ENCODE measurements at regions not wholly inside any gene's neighbourhood (a gene's known extent, or its start where the extent isn't known, plus 50 kb on each side); places are given as distances from the start of the nearest gene placed in this dataset.

DNA sequence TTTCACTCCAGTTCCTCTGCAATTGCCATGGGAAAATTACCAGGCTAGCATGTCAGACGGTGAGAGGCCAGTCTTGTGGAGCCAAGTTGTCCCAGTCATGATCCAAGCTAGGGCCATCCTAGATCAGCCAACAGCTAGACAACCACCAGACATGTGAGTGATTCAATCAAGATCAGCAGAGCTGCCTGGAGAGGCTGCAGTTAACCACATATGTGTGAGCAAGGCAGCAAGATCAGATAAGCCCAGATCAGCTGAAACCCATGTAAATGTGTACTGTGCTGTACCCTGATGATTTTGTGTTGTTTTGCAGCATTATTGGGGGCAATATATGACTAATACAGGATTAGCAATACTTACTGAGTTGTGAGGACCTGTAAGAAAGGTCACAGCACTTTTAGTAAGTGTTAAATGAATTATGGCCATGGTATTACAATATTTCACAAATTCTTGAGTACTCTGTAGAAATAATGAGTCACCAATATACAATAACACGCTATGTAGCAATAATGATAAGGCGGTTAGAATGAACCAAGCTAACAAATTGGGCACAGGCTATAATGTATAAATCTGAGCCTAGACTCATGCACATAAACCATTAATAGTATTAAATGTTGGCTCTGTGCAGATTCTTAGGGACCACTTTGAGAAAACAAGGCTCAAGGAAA lies 91.4 kb downstream of the SUDS3 start:
- no peaks in the 10 kb centered on the region for H3K4me1 ChIP-seq
- H3K36me3 ChIP-seq: no peaks in the 10 kb centered on the region
- no peak overlapping the region for H3K27ac ChIP-seq
- ATAC-seq (no peak), DNase-seq (no peak)
- peaks cover 0 to 9% (median 0%) of the 10 kb centered on the region in 11 donors for H3K9me3 ChIP-seq
- intact Hi-C loops (cut with DNase I): no loop called here
- H3K27me3 ChIP-seq: no peaks in the 10 kb centered on the region
- no peak overlapping the region for H3K4me3 ChIP-seq
- WGBS, 2 donors: 81 to 86% methylated on average over 3 of the region's 3 CpGs
- TF ChIP-seq CTCF (IDR thresholded peaks at IDR 0.05): no peak

DNA sequence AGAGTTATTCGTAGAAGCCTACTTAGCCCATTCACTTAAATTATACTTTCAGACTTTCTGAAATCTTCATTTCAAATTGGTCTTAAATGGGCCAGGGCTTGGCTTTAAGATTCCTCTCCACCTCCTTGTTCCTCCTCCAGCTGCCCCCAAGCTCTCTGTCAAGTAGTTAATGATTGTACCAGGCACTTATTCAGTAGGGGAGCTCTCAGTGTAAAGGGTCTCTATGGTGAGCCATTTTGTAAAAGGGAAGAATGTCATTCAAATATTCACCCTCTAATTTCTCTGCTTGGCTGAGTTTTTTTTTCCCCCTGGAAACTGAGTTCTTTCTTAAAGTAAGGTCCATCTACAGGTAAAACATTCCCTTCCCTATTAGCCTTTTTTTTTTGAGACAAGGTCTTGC lies 96.6 kb downstream of the SUDS3 start:
- H3K27ac ChIP-seq: no peak overlapping the region
- 87 to 90% methylated on average over 1 of the region's 1 CpG for WGBS, 2 donors
- no peak overlapping the region for H3K4me3 ChIP-seq
- intact Hi-C loops (cut with DNase I): no loop called here
- no peaks in the 10 kb centered on the region for H3K27me3 ChIP-seq
- TF ChIP-seq CTCF (IDR thresholded peaks at IDR 0.05): no peak
- ATAC-seq (no peak), DNase-seq (no peak)
- peaks cover 0 to 9% (median 0%) of the 10 kb centered on the region in 11 donors for H3K9me3 ChIP-seq
- H3K4me1 ChIP-seq: no peaks in the 10 kb centered on the region
- H3K36me3 ChIP-seq: no peaks in the 10 kb centered on the region

DNA sequence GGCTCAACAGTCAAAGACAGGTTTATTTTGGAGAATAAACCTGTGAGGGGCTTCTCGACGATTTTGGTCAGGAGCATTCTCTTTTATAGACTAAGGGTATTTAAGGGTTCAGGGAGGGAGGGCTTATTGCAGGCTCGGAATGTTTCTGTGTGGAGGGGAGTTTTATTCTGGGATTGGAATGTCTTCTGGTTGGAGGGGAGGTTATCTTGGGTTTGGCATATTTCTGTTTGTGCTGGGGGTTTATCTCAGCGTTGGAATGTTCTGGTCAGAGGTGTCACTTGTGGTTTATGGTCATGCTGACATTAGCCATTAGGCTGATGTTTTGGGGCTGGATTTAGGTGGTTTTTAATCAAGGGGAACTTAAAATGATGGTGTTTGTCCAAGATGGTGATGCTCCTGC lies 103.9 kb downstream of the SUDS3 start:
- intact Hi-C loops (cut with DNase I): no loop called here
- Histone ChIP-seq H3K4me3 (no peak overlapping the region), H3K27me3 (no peaks in the 10 kb centered on the region), H3K36me3 (no peaks in the 10 kb centered on the region), H3K4me1 (peaks cover 0 to 7% (median 0%) of the 10 kb centered on the region in 9 donors), H3K9me3 (peaks cover 0 to 5% (median 0%) of the 10 kb centered on the region in 11 donors), H3K27ac (peak overlapping the region in 1 of 10 donors; percentile 50)
- no peak for DNase-seq
- ATAC-seq: peak in 3 of 8 donors; percentile 27 to 82 (median 70)
- 37 to 47% methylated on average over 4 of the region's 4 CpGs for WGBS, 2 donors
- no peak for TF ChIP-seq CTCF (IDR thresholded peaks at IDR 0.05)

DNA sequence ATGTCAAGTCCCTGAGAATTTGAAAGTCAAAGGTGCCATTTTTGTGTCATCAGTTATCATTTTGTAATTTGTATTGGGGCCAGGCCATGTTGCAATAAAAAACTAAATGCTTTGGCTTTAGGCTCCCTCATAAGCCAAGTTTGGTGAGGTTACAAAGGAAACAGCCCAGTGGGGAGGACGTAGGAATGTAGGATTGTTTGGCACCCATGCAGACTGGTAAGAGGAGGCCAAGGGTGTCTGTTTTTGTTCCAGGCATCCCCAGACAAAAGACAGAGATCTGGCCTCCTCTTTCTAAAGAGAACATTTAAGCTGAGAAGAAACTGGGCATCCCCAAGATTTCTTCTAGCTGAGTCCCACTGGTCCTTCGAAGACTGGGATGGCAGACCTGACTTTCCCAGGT lies 111.7 kb downstream of the SUDS3 start:
- Histone ChIP-seq H3K27me3 (no peaks in the 10 kb centered on the region), H3K4me1 (no peaks in the 10 kb centered on the region), H3K36me3 (no peaks in the 10 kb centered on the region), H3K27ac (no peak overlapping the region), H3K9me3 (peaks cover 0 to 15% (median 0%) of the 10 kb centered on the region in 11 donors), H3K4me3 (no peak overlapping the region)
- intact Hi-C loops (cut with DNase I): no loop called here
- DNase-seq (no peak), ATAC-seq (no peak)
- 57 to 58% methylated on average over 2 of the region's 2 CpGs for WGBS, 2 donors
- no peak for TF ChIP-seq CTCF (IDR thresholded peaks at IDR 0.05)
